H1 (cell line): ENCODE measurements at regions not wholly inside any gene's neighbourhood (a gene's known extent, or its start where the extent isn't known, plus 50 kb on each side); places are given as distances from the start of the nearest gene placed in this dataset.

Experiments
- CTCF ChIA-PET: fragments of 300-600 bp; sonication (Branson Sonifier 250); formaldehyde crosslinking; loops from one replicate; lab custom pipeline; 2021; ENCODE audit not compliant: partially characterized antibody; lab: Charles Lee
- POLR2A ChIA-PET: fragments of 300-600 bp; sonication (Branson Sonifier 250); formaldehyde crosslinking; loops from one replicate; lab custom pipeline; 2021; ENCODE audit warnings: inconsistent platforms; ENCODE audit not compliant: partially characterized antibody; lab: Charles Lee
- DNase-seq, 2 experiments: peaks; one replicate each; pipeline versions ENCODE4 v3.0.0 to v3.0.0-alpha.2; 2010 to 2022; ENCODE audit warnings: low spot score in 2 of 2, low read depth in 1 of 2, mixed read lengths in 1 of 2
- FAIRE-seq: peaks from 2 replicates; lab custom pipeline; 2011; peaks lifted over from hg19 to GRCh38; lab: Jason Lieb, UNC
- H2AFZ ChIP-seq: 2 replicates; pipeline ENCODE4 v1.8.1; 2012; ENCODE audit warnings: low read length, inconsistent platforms
- H2AK5ac ChIP-seq: 2 replicates; pipeline ENCODE4 v1.6.1; 2013; ENCODE audit warnings: low read depth, low read length
- H2BK120ac ChIP-seq: replicated peaks from 2 replicates; pipeline ENCODE3; 2013; ENCODE audit warnings: low read depth, low read length, inconsistent platforms
- H2BK12ac ChIP-seq: 2 replicates; pipeline ENCODE4 v1.6.1; 2013; ENCODE audit warnings: low read depth, low read length
- H2BK15ac ChIP-seq: 2 replicates; pipeline ENCODE4 v1.6.1; 2013; ENCODE audit warnings: low read length
- H2BK20ac ChIP-seq: 2 replicates; pipeline ENCODE4 v1.6.1; 2013; ENCODE audit warnings: low read length
- H2BK5ac ChIP-seq: 2 replicates; pipeline ENCODE4 v1.6.1; 2013; ENCODE audit warnings: low read depth, low read length
- H3K14ac ChIP-seq: 2 replicates; pipeline ENCODE4 v1.6.1; 2013; ENCODE audit warnings: inconsistent platforms; ENCODE audit not compliant: insufficient read length
- H3K18ac ChIP-seq: 2 replicates; pipeline ENCODE4 v1.6.1; 2013; ENCODE audit warnings: low read length; ENCODE audit errors: extremely low read depth
- H3K23ac ChIP-seq: 2 replicates; pipeline ENCODE4 v1.6.1; 2013; ENCODE audit warnings: inconsistent platforms; ENCODE audit not compliant: insufficient read length
- H3K23me2 ChIP-seq: 2 replicates; pipeline ENCODE4 v1.6.1; 2013; ENCODE audit warnings: low read depth, low read length
- H3K27ac ChIP-seq: 2 replicates; pipeline ENCODE4 v1.6.1; 2011; ENCODE audit warnings: low read depth, low read length, inconsistent platforms
- H3K27me3 ChIP-seq, 4 experiments: replicated peaks in 1 of 4; 1 replicate in 1 of 4; 2 replicates in 3 of 4; pipeline versions ENCODE4 v1.6.1 to v1.8.1; 2011 to 2013; ENCODE audit warnings: low read length in 3 of 4, mild to moderate bottlenecking in 3 of 4, inconsistent platforms in 2 of 4, mixed read lengths in 2 of 4, moderate library complexity in 1 of 4; ENCODE audit not compliant: control insufficient read depth in 3 of 4, insufficient read depth in 3 of 4; ENCODE audit errors: extremely low read depth in 1 of 4
- H3K36me3 ChIP-seq, 4 experiments: 2 replicates each; pipeline versions ENCODE4 v1.6.1 to v1.8.1; 2011 to 2013; ENCODE audit warnings: mild to moderate bottlenecking in 4 of 4, low read length in 3 of 4, moderate library complexity in 2 of 4, control low read depth in 1 of 4, inconsistent platforms in 1 of 4; ENCODE audit not compliant: insufficient read depth in 4 of 4, control insufficient read depth in 2 of 4
- H3K4ac ChIP-seq: replicated peaks from 2 replicates; pipeline ENCODE3; 2013; ENCODE audit warnings: low read length, low read depth, mixed read lengths, inconsistent platforms; ENCODE audit not compliant: insufficient read length
- H3K4me1 ChIP-seq, 4 experiments: replicated peaks in 1 of 4; 1 replicate in 1 of 4; 2 replicates in 3 of 4; pipeline versions ENCODE4 v1.6.1 to v1.8.1; 2011 to 2013; ENCODE audit warnings: low read length in 3 of 4, inconsistent platforms in 2 of 4, mixed read lengths in 1 of 4; ENCODE audit not compliant: insufficient read depth in 4 of 4, control insufficient read depth in 3 of 4
- H3K4me2 ChIP-seq, 2 experiments: 2 replicates each; pipeline versions ENCODE4 v1.6.1 to v1.8.1; 2011 to 2013; ENCODE audit warnings: low read depth in 2 of 2, low read length in 2 of 2, control low read depth in 1 of 2, inconsistent platforms in 1 of 2, mild to moderate bottlenecking in 1 of 2; ENCODE audit not compliant: insufficient read depth in 1 of 2
- H3K4me3 ChIP-seq, 4 experiments: fragments of 200-600, 300-600 bp in 1 of 4; sonication (generic), shearing (Covaris generic), sonication (Bioruptor Twin) in 1 of 4; 2 replicates each; pipeline versions ENCODE4 v1.5.1 to v1.8.1; 2011 to 2016; ENCODE audit warnings: low read length in 4 of 4, low read depth in 3 of 4, control low read depth in 2 of 4, inconsistent platforms in 2 of 4, mild to moderate bottlenecking in 2 of 4, mixed read lengths in 1 of 4, moderate library complexity in 1 of 4; ENCODE audit not compliant: insufficient read depth in 2 of 4; ENCODE audit errors: extremely low read depth in 1 of 4
- H3K56ac ChIP-seq: replicated peaks from 2 replicates; pipeline ENCODE3; 2013; ENCODE audit warnings: low read depth, mild to moderate bottlenecking, mixed read lengths, low read length, inconsistent platforms; ENCODE audit not compliant: insufficient read length
- H3K79me1 ChIP-seq: 2 replicates; pipeline ENCODE4 v1.6.1; 2013; ENCODE audit warnings: low read depth, low read length, control low read depth
- H3K79me2 ChIP-seq, 2 experiments: 2 replicates each; pipeline versions ENCODE4 v1.6.1 to v1.8.1; 2012 to 2013; ENCODE audit warnings: low read length in 2 of 2, mild to moderate bottlenecking in 2 of 2, inconsistent platforms in 1 of 2; ENCODE audit not compliant: insufficient read depth in 2 of 2, control insufficient read depth in 1 of 2
- H3K9ac ChIP-seq, 4 experiments: replicated peaks in 1 of 4; 1 replicate in 1 of 4; 2 replicates in 3 of 4; pipeline versions ENCODE4 v1.6.1 to v1.8.1; 2011 to 2013; ENCODE audit warnings: low read depth in 3 of 4, low read length in 3 of 4, control low read depth in 2 of 4, mild to moderate bottlenecking in 2 of 4, moderate library complexity in 2 of 4, inconsistent platforms in 1 of 4; ENCODE audit errors: extremely low read depth in 1 of 4
- H3K9me3 ChIP-seq, 2 experiments: 2 replicates each; pipeline versions ENCODE4 v1.6.1 to v1.8.1; 2012 to 2013; ENCODE audit warnings: mild to moderate bottlenecking in 2 of 2, moderate library complexity in 2 of 2, control low read depth in 1 of 2, inconsistent platforms in 1 of 2, low read depth in 1 of 2, low read length in 1 of 2, mixed read lengths in 1 of 2; ENCODE audit not compliant: insufficient read depth in 2 of 2
- H4K20me1 ChIP-seq, 2 experiments: replicated peaks in 1 of 2; 2 replicates each; pipeline versions ENCODE3 to v1.8.1; 2011 to 2013; ENCODE audit warnings: inconsistent platforms in 2 of 2, low read length in 2 of 2, mild to moderate bottlenecking in 1 of 2; ENCODE audit not compliant: insufficient read depth in 2 of 2, control insufficient read depth in 1 of 2
- H4K5ac ChIP-seq: 2 replicates; pipeline ENCODE4 v1.6.1; 2013; ENCODE audit warnings: low read length, low read depth, mixed read lengths, inconsistent platforms; ENCODE audit not compliant: insufficient read length
- H4K8ac ChIP-seq: 2 replicates; pipeline ENCODE4 v1.8.0; 2013; ENCODE audit warnings: mild to moderate bottlenecking, moderate library complexity, low read length, inconsistent platforms; ENCODE audit not compliant: insufficient read depth; ENCODE audit errors: extremely low read depth
- H4K91ac ChIP-seq: replicated peaks from 2 replicates; pipeline ENCODE3; 2013; ENCODE audit warnings: low read length, mixed read lengths, inconsistent platforms; ENCODE audit not compliant: insufficient read length
- ASH2L ChIP-seq: fragments of 200-600, 300-600 bp; sonication (generic); IDR thresholded peaks from one replicate; pipeline ENCODE4 v1.7.1; 2017; ENCODE audit warnings: low read length
- BACH1 ChIP-seq: IDR thresholded peaks from 2 replicates; pipeline ENCODE4 v1.6.1; 2012; ENCODE audit warnings: low read length, improper control_type of control experiment
- CBX8 ChIP-seq: fragments of 300-800, 300-1000 bp; sonication (generic); IDR thresholded peaks from 2 replicates; pipeline ENCODE4 v1.7.1; 2016; ENCODE audit warnings: low read depth, low read length, borderline replicate concordance
- CTBP2 ChIP-seq: IDR thresholded peaks from 2 replicates; pipeline ENCODE4 v1.7.0; 2011; ENCODE audit warnings: borderline replicate concordance, mild to moderate bottlenecking, moderate library complexity, mixed read lengths, low read length; ENCODE audit not compliant: insufficient read depth, insufficient read length
- KDM1A ChIP-seq: fragments of 200-600, 300-600 bp; sonication (generic); IDR thresholded peaks from 2 replicates; pipeline ENCODE4 v1.7.1; 2016; ENCODE audit warnings: mild to moderate bottlenecking, low read length, borderline replicate concordance
- MAFK ChIP-seq: IDR thresholded peaks from 2 replicates; pipeline ENCODE4 v1.6.1; 2012; ENCODE audit warnings: low read depth, mild to moderate bottlenecking, improper control_type of control experiment, low read length
- RFX5 ChIP-seq: IDR thresholded peaks from 2 replicates; pipeline ENCODE4 v1.6.1; 2011; ENCODE audit warnings: low read depth, low read length, improper control_type of control experiment, borderline replicate concordance
- SP1 ChIP-seq: IDR thresholded peaks from 2 replicates; pipeline ENCODE4 v1.6.1; 2011; ENCODE audit warnings: low read depth, low read length
- WGBS, 2 experiments: shearing (Covaris generic) in 1 of 2; methylation state at CpG; one replicate each; pipeline versions ENCODE4 v1.1.6 to v1.1.7; 2013 to 2015; ENCODE audit warnings: low lambda C conversion rate in 2 of 2, mixed read lengths in 2 of 2, inconsistent platforms in 1 of 2, low coverage in 1 of 2, missing lambda C conversion rate in 1 of 2; ENCODE audit not compliant: insufficient replicate concordance in 2 of 2, insufficient coverage in 1 of 2, insufficient read length in 1 of 2; ENCODE audit errors: extremely low coverage in 1 of 2, missing lambda C conversion rate in 1 of 2; 5-methylcytosine and 5-hydroxymethylcytosine counted together

DNA sequence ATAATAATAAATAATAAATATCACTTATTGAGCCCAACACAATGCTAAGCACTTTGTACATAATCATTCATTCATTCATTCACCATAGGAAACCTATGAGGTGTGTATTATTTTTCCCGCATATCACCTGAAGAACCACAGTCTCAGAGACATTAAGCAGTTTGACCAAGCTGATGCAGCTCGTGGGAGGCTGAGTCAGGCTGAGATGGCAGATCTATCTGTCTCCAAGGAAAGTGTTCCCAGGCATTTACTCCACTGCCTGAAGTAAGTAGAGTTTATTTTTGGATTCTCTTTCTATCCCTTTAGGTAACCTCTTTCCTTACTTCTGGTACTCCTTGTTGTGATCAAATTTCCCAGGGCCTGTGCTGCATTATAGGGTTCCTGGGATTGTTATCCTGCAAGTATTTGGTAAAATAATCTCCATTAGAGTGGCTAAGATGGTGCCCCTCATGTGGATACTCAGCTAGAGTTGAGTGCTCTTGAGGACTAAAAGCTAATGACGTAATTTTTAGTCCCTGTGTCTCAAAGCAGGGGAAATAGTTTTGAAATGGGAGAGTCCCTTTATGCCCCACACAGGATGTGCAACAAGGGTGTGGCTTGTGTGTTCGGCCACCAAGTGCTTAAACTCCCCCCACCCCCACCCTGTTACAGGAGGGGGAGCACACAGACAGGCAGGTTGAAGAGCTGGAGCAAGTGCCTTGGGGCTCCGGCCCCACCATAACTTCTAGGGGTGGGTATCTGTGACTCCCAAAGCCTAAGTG lies 467.0 kb downstream of the STIM2 start:
- no peaks in the 10 kb centered on the region for H3K79me1 ChIP-seq
- no peak overlapping the region for H3K4me3 ChIP-seq
- no peak overlapping the region for H3K9ac ChIP-seq
- H2BK12ac ChIP-seq: no peak overlapping the region
- no peak overlapping the region for H2BK5ac ChIP-seq
- H4K8ac ChIP-seq: no peak overlapping the region
- H4K91ac ChIP-seq: no peak overlapping the region
- FAIRE-seq: no peak
- no peak overlapping the region for H2BK120ac ChIP-seq
- no peaks in the 10 kb centered on the region for H4K20me1 ChIP-seq
- no peak overlapping the region for H3K27ac ChIP-seq
- CTCF ChIA-PET: interaction anchor here (1.4 to 3.3 kb wide), 4 partner anchors 9 to 279 kb away, joined by 3 to 15 read pairs (median 4); no protein-coding TSS in a partner anchor
- no peak for DNase-seq
- H3K23me2 ChIP-seq: no peaks in the 10 kb centered on the region
- H3K9me3 ChIP-seq: no peaks in the 10 kb centered on the region
- POLR2A ChIA-PET: no interaction called here
- no peak for TF ChIP-seq KDM1A
- no peak for TF ChIP-seq CTBP2
- no peak for TF ChIP-seq SP1
- no peak for TF ChIP-seq MAFK
- no peak for TF ChIP-seq RFX5
- no peak for TF ChIP-seq CBX8
- no peak for TF ChIP-seq ASH2L
- no peak for TF ChIP-seq BACH1
- TF ChIP-seq, all 59 proteins: peak for 0
- Histone ChIP-seq H2BK20ac (no peak overlapping the region), H2AK5ac (no peak overlapping the region), H4K5ac (no peak overlapping the region), H3K4me1 (peaks cover 0 to 4% (median 0%) of the 10 kb centered on the region in 4 experiments; a peak in 1 of 7 replicates), H2AFZ (no peak overlapping the region), H3K36me3 (no peaks in the 10 kb centered on the region), H3K23ac (no peak overlapping the region), H3K14ac (no peak overlapping the region), H3K18ac (no peak overlapping the region), H3K4ac (no peak overlapping the region), H3K56ac (no peak overlapping the region), H3K27me3 (no peaks in the 10 kb centered on the region), H2BK15ac (no peak overlapping the region), H3K4me2 (no peak overlapping the region), H3K79me2 (no peaks in the 10 kb centered on the region)
- 87% methylated on average over 5 of the region's 5 CpGs; no CpG with 5 or more reads in 1 of the 2 experiments for WGBS, 2 experiments
